Gastroesophageal sphincter (tissue), 4 donors: ENCODE measurements at regions not wholly inside any gene's neighbourhood (a gene's known extent, or its start where the extent isn't known, plus 50 kb on each side); places are given as distances from the start of the nearest gene placed in this dataset.
"Not testable (repeated sequence)": the region's sequence is repeated elsewhere in the genome, so short reads cannot be mapped to it uniquely, and the experiment has no call there.

Experiments
- ATAC-seq: fragments of 150-250 bp; one replicate; pipeline ENCODE4 v1.9.1; 2016; ENCODE audit warnings: mild to moderate bottlenecking, moderate library complexity
- H3K27ac ChIP-seq, 4 donors: fragments of 200-600 bp; sonication (generic) in 3 of 4; 1 replicate in 3 of 4; 2 replicates in 1 of 4; pipeline ENCODE4 v1.5.1; 2016 to 2019
- H3K27me3 ChIP-seq: fragments of 200-600 bp; sonication (generic); one replicate; pipeline ENCODE4 v1.5.1; 2019
- H3K36me3 ChIP-seq, 2 donors: fragments of 200-600 bp; sonication (generic); one replicate each; pipeline ENCODE4 v1.5.1; 2019; ENCODE audit warnings: control low read depth in 1 of 2
- H3K4me1 ChIP-seq, 3 donors: fragments of 200-600 bp; sonication (generic); 1 replicate in 2 of 3; 2 replicates in 1 of 3; pipeline ENCODE4 v1.5.1; 2016 to 2019; ENCODE audit warnings: control low read depth in 2 of 3
- H3K4me3 ChIP-seq, 2 donors: fragments of 200-600 bp; sonication (generic); one replicate each; pipeline ENCODE4 v1.5.1; 2019; ENCODE audit warnings: mild to moderate bottlenecking in 1 of 2, moderate library complexity in 1 of 2
- H3K9me3 ChIP-seq, 3 donors: fragments of 200-600 bp; sonication (generic); one replicate each; pipeline ENCODE4 v1.5.1; 2017 to 2019; ENCODE audit warnings: control low read depth in 2 of 3
- CTCF ChIP-seq, 4 experiments: fragments of 200-600 bp in 2 of 4; fragments of 450-650 bp in 2 of 4; sonication (generic) in 1 of 4; IDR thresholded peaks; one replicate each; pipeline ENCODE4 v1.5.1; 2017 to 2019; ENCODE audit warnings: antibody characterized with exemption in 4 of 4, mild to moderate bottlenecking in 2 of 4, moderate library complexity in 2 of 4
- EP300 ChIP-seq: sonication (generic); formaldehyde crosslinking; IDR thresholded peaks from one replicate; pipeline ENCODE4 v1.6.1; 2017; ENCODE audit warnings: antibody characterized with exemption, mild to moderate bottlenecking
- POLR2A ChIP-seq, 2 donors: fragments of 450-650 bp; IDR thresholded peaks; one replicate each; pipeline ENCODE4 v1.6.1; 2017; ENCODE audit warnings: antibody characterized with exemption in 2 of 2, mild to moderate bottlenecking in 2 of 2, moderate library complexity in 1 of 2
- POLR2AphosphoS5 ChIP-seq: sonication (generic); formaldehyde crosslinking; IDR thresholded peaks from one replicate; pipeline ENCODE4 v1.6.1; 2017; ENCODE audit warnings: antibody characterized with exemption
- WGBS, 2 donors: methylation state at CpG; one replicate each; pipeline ENCODE4 v1.1.5; 2018; ENCODE audit warnings: low coverage in 1 of 2; 5-methylcytosine and 5-hydroxymethylcytosine counted together

GRCh38 chr12:70008944-70009343 is 183.9 kb downstream of the MYRFL start:
- H3K27me3 ChIP-seq = no peaks in the 10 kb centered on the region
- H3K4me1 ChIP-seq = no peaks in the 10 kb centered on the region
- no peak for ATAC-seq
- no peak overlapping the region for H3K4me3 ChIP-seq
- no peak overlapping the region for H3K27ac ChIP-seq
- peaks cover 0 to 55% (median 0%) of the 10 kb centered on the region in 3 donors for H3K9me3 ChIP-seq
- no peak for TF ChIP-seq POLR2A (IDR thresholded peaks at IDR 0.05)
- no peak for TF ChIP-seq CTCF (IDR thresholded peaks at IDR 0.05)
- TF ChIP-seq EP300 = no peak
- no peak for TF ChIP-seq POLR2AphosphoS5
- H3K36me3 ChIP-seq = no peaks in the 10 kb centered on the region

- Histone ChIP-seq H3K27me3 (no peaks in the 10 kb centered on the region), H3K36me3 (no peaks in the 10 kb centered on the region), H3K4me1 (no peaks in the 10 kb centered on the region), H3K27ac (no peak overlapping the region), H3K9me3 (peaks cover 0 to 52% (median 0%) of the 10 kb centered on the region in 3 donors), H3K4me3 (no peak overlapping the region)
- WGBS, 2 donors = 80% methylated on average over 1 of the region's 1 CpG; no CpG with 5 or more reads in 1 of the 2 donors
- no peak for TF ChIP-seq EP300
- no peak for TF ChIP-seq POLR2A (IDR thresholded peaks at IDR 0.05)
- TF ChIP-seq CTCF (IDR thresholded peaks at IDR 0.05) = no peak
- TF ChIP-seq POLR2AphosphoS5 = no peak
- ATAC-seq = no peak
These were observed 186.3 kb downstream of the MYRFL start for GRCh38 chr12:70011353-70011752.

- not testable (repeated sequence) for H3K4me3 ChIP-seq, H3K27ac ChIP-seq, ATAC-seq, H3K36me3 ChIP-seq, H3K27me3 ChIP-seq, H3K4me1 ChIP-seq
- WGBS, 2 donors = 78% methylated on average over 5 of the region's 23 CpGs; no CpG with 5 or more reads in 1 of the 2 donors
- H3K9me3 ChIP-seq = peaks cover 0 to 35% (median 0%) of the 10 kb centered on the region in 3 donors
These were observed 188.0 kb downstream of the MYRFL start for GRCh38 chr12:70013016-70013415.

DNA sequence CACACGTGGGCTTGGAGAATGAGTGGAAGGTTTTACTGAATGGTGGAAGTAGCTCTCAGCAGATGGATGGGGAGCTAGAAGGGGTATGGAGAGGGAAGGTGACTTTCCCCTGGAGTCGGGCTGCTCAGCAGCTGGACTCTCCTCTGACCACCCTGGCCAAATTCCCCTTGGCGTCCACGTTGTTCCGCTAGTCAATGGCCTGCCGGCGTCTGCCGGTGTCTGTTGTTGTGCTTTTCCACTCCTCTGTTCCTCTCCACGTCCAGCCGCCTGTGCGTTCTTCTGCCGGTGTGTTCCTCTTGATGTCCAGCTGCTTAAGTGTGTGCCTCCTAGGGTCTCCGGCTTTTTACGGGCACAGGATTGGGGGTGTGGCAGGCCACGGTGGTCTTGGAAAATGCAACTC is 203.5 kb downstream of the MYRFL start:
- ATAC-seq = no peak
- TF ChIP-seq POLR2AphosphoS5 = no peak
- TF ChIP-seq POLR2A (IDR thresholded peaks at IDR 0.05) = no peak
- TF ChIP-seq CTCF (IDR thresholded peaks at IDR 0.05) = no peak
- no peak for TF ChIP-seq EP300
- 90 to 94% methylated on average over 6 to 14 of the region's 15 CpGs for WGBS, 2 donors
- Histone ChIP-seq H3K4me3 (no peak overlapping the region), H3K4me1 (no peaks in the 10 kb centered on the region), H3K9me3 (peaks cover 0 to 12% (median 0%) of the 10 kb centered on the region in 3 donors), H3K27ac (no peak overlapping the region), H3K27me3 (no peaks in the 10 kb centered on the region), H3K36me3 (no peaks in the 10 kb centered on the region)

DNA sequence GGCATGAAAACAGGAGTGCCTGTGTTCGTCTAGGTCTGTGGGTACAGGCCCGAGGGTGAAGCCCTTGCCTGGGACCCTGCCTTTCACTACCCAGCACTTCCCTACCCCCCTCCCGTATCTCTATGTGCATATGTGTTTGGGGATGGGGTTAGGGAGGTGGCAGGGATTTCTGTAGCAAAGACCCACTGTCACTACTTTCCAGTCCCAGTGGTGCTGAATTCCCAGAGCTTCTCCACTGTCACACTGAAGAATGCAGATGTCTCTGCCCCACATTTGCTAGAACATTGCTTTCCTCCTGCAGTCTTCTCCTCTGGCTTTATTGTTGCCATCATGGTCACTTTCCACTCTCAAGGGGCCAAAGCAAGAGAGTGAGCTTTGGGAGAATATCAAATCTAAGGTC is 203.9 kb downstream of the MYRFL start:
- H3K4me1 ChIP-seq = no peaks in the 10 kb centered on the region
- WGBS, 2 donors = 100% methylated on average over 1 of the region's 3 CpGs; no CpG with 5 or more reads in 1 of the 2 donors
- TF ChIP-seq POLR2A (IDR thresholded peaks at IDR 0.05) (no peak), CTCF (IDR thresholded peaks at IDR 0.05) (no peak), POLR2AphosphoS5 (no peak), EP300 (no peak)
- ATAC-seq = no peak
- H3K27me3 ChIP-seq = no peaks in the 10 kb centered on the region
- no peaks in the 10 kb centered on the region for H3K36me3 ChIP-seq
- no peak overlapping the region for H3K4me3 ChIP-seq
- no peak overlapping the region for H3K27ac ChIP-seq
- H3K9me3 ChIP-seq = peaks cover 0 to 10% (median 0%) of the 10 kb centered on the region in 3 donors
